ENCODE measurements at regions not wholly inside any gene's neighbourhood (a gene's known extent, or its start where the extent isn't known, plus 50 kb on each side); places are given as distances from the start of the nearest gene placed in this dataset.
"Not testable (repeated sequence)": the region's sequence is repeated elsewhere in the genome, so short reads cannot be mapped to it uniquely, and the experiment has no call there.

GRCh38 chrX:35221391-35221790 lies 278.8 kb downstream of the FAM47B start:
- DNase-seq: not testable (repeated sequence)

- no peak for DNase-seq
Observed at GRCh38 chrX:35244088-35244741, 301.6 kb downstream of the FAM47B start.

GRCh38 chrX:35244796-35245508 lies 302.4 kb downstream of the FAM47B start:
- no peak for DNase-seq

GRCh38 chrX:35251226-35251625 lies 308.6 kb downstream of the FAM47B start:
- no peak for DNase-seq

GRCh38 chrX:35276115-35276514 lies 333.5 kb downstream of the FAM47B start:
- DNase-seq: no peak

GRCh38 chrX:35285289-35285962 lies 342.8 kb downstream of the FAM47B start:
- no peak for DNase-seq

GRCh38 chrX:35288657-35289056 lies 346.1 kb downstream of the FAM47B start:
- DNase-seq: no peak

- DNase-seq: no peak
Observed at GRCh38 chrX:35289952-35290351, 347.4 kb downstream of the FAM47B start.

GRCh38 chrX:35291013-35291412 lies 348.4 kb downstream of the FAM47B start:
- no peak for DNase-seq

GRCh38 chrX:35292522-35292921 lies 349.9 kb downstream of the FAM47B start:
- no peak for DNase-seq

- DNase-seq: not testable (repeated sequence)
Observed at GRCh38 chrX:35305037-35305436, 362.4 kb downstream of the FAM47B start.

GRCh38 chrX:35339796-35340195 lies 397.2 kb downstream of the FAM47B start:
- no peak for DNase-seq

GRCh38 chrX:35340465-35340864 lies 397.9 kb downstream of the FAM47B start:
- no peak for DNase-seq

- no peak for DNase-seq
Observed at GRCh38 chrX:35351212-35351611, 408.6 kb downstream of the FAM47B start.

GRCh38 chrX:35351795-35352483 lies 409.3 kb downstream of the FAM47B start:
- DNase-seq: no peak

- no peak for DNase-seq
Observed at GRCh38 chrX:35357656-35358055, 415.1 kb downstream of the FAM47B start.

GRCh38 chrX:35362866-35363265 lies 420.3 kb downstream of the FAM47B start:
- no peak for DNase-seq

GRCh38 chrX:35374116-35374515 lies 424.0 kb upstream of the MAGEB16 start:
- DNase-seq: no peak

- DNase-seq: peak; percentile 1
Observed at GRCh38 chrX:35380808-35381700, 417.1 kb upstream of the MAGEB16 start.

GRCh38 chrX:35381709-35382108 lies 416.4 kb upstream of the MAGEB16 start:
- DNase-seq: not testable (repeated sequence)

- DNase-seq: no peak
Observed at GRCh38 chrX:35382966-35383365, 415.2 kb upstream of the MAGEB16 start.

- DNase-seq: no peak
Observed at GRCh38 chrX:35392232-35392631, 405.9 kb upstream of the MAGEB16 start.

Measured in NCI-H2029 (cell line).